HG03066 (cell line): ENCODE measurements at regions not wholly inside any gene's neighbourhood (a gene's known extent, or its start where the extent isn't known, plus 50 kb on each side); places are given as distances from the start of the nearest gene placed in this dataset.
"Not testable (repeated sequence)": the region's sequence is repeated elsewhere in the genome, so short reads cannot be mapped to it uniquely, and the experiment has no call there.

Experiments
- ATAC-seq: cut with Tn5 transposase; IDR thresholded peaks from one replicate; pipeline ENCODE4 v1.9.1; 2021; ENCODE audit warnings: low read depth; ENCODE audit not compliant: unreplicated experiment

GRCh38 chr3:103134023-103134724, 699.4 kb downstream of the ZPLD1 start:
- peak; percentile 59 for ATAC-seq

- ATAC-seq: no peak
These were observed 701.8 kb downstream of the ZPLD1 start for GRCh38 chr3:103136621-103137020.

- no peak for ATAC-seq
These were observed 703.0 kb downstream of the ZPLD1 start for GRCh38 chr3:103137830-103138229.

GRCh38 chr3:103158183-103158582, 723.4 kb downstream of the ZPLD1 start:
- no peak for ATAC-seq

- ATAC-seq: no peak
These were observed 732.1 kb downstream of the ZPLD1 start for GRCh38 chr3:103166890-103167289.

GRCh38 chr3:103167850-103168249, 733.0 kb downstream of the ZPLD1 start:
- ATAC-seq: no peak

- no peak for ATAC-seq
These were observed 734.5 kb downstream of the ZPLD1 start for GRCh38 chr3:103169289-103169688.

- peak; percentile 65 for ATAC-seq
These were observed 735.8 kb downstream of the ZPLD1 start for GRCh38 chr3:103170651-103171050.

- no peak for ATAC-seq
These were observed 739.1 kb downstream of the ZPLD1 start for GRCh38 chr3:103173940-103174339.

- no peak for ATAC-seq
These were observed 746.3 kb downstream of the ZPLD1 start for GRCh38 chr3:103181160-103181559.

GRCh38 chr3:103184772-103185171, 750.0 kb downstream of the ZPLD1 start:
- ATAC-seq: no peak

- no peak for ATAC-seq
These were observed 755.1 kb downstream of the ZPLD1 start for GRCh38 chr3:103189941-103190340.

GRCh38 chr3:103195216-103195615, 760.4 kb downstream of the ZPLD1 start:
- ATAC-seq: no peak

GRCh38 chr3:103203441-103203840, 768.6 kb downstream of the ZPLD1 start:
- ATAC-seq: no peak

GRCh38 chr3:103210583-103210982, 775.8 kb downstream of the ZPLD1 start:
- ATAC-seq: no peak

- ATAC-seq: peak; percentile 100
These were observed 783.3 kb downstream of the ZPLD1 start for GRCh38 chr3:103218146-103218545.

GRCh38 chr3:103218793-103219192, 784.0 kb downstream of the ZPLD1 start:
- ATAC-seq: no peak

GRCh38 chr3:103227651-103228050, 792.8 kb downstream of the ZPLD1 start:
- no peak for ATAC-seq

- ATAC-seq: no peak
These were observed 812.6 kb downstream of the ZPLD1 start for GRCh38 chr3:103247459-103247858.

- not testable (repeated sequence) for ATAC-seq
These were observed 820.0 kb downstream of the ZPLD1 start for GRCh38 chr3:103254827-103255226.

GRCh38 chr3:103269287-103269686, 834.5 kb downstream of the ZPLD1 start:
- no peak for ATAC-seq

GRCh38 chr3:103271575-103271974, 836.8 kb downstream of the ZPLD1 start:
- ATAC-seq: no peak
